ENCODE measurements at regions not wholly inside any gene's neighbourhood (a gene's known extent, or its start where the extent isn't known, plus 50 kb on each side); places are given as distances from the start of the nearest gene placed in this dataset.

- TF ChIP-seq ZFP91 (CRISPR knock-in tag; IDR thresholded peaks at IDR 0.05) (no peak), ZNF584 (CRISPR knock-in tag; IDR thresholded peaks at IDR 0.05; ENCODE audit: low read depth) (no peak), MXI1 (IDR thresholded peaks at IDR 0.05; ENCODE audit: low read depth, low read length) (no peak), GTF2A2 (tag; IDR thresholded peaks at IDR 0.05) (no peak), ZNF766 (CRISPR knock-in tag; conservative IDR thresholded peaks at IDR 0.05) (no peak), GABPB1 (CRISPR knock-in tag; IDR thresholded peaks at IDR 0.05) (no peak), ZNF695 (CRISPR knock-in tag; IDR thresholded peaks at IDR 0.05) (no peak), PML (IDR thresholded peaks at IDR 0.05; ENCODE audit: low read length) (no peak)
Measured at GRCh38 chr3:157930000-157930780, 176.0 kb downstream of the SHOX2 start (continued).

- CTCF ChIA-PET (ENCODE audit: low intra/inter-chr PET ratio) = no interaction called here
- in situ Hi-C loops (cut with MboI) = no loop called here
Measured at GRCh38 chr3:157926822-157927221, 179.4 kb downstream of the SHOX2 start.

More at GRCh38 chr3:157926822-157927221, 179.4 kb downstream of the SHOX2 start:
- H3K79me2 ChIP-seq (ENCODE audit: control insufficient read depth, insufficient read depth, low read length) = no peaks in the 10 kb centered on the region
- no peak for FAIRE-seq
- no TSS peak for BruUV-seq (replicated peaks)
- 5% methylated on average over 8 of the region's 8 CpGs for WGBS (ENCODE audit: insufficient coverage, low coverage, missing lambda C conversion rate)
- H3K27ac ChIP-seq (ENCODE audit: extremely low read depth, low read depth, low read length) = no peak overlapping the region
- peak overlapping the region; percentile 19; the same call in 1 of the 2 replicates for H2AFZ ChIP-seq (ENCODE audit: low read depth, low read length)
- DNase-seq (ENCODE audit: extremely low read depth in 1 of 4, low spot score in 3 of 4) = no peak
- no peak for TF ChIP-seq ZNF311 (CRISPR knock-in tag; IDR thresholded peaks at IDR 0.05)
- no peak for TF ChIP-seq NR2C2 (CRISPR knock-in tag; IDR thresholded peaks at IDR 0.05)
- no peak for TF ChIP-seq NR2C2 (tag; IDR thresholded peaks at IDR 0.05)
- no peak for TF ChIP-seq CBX5 (IDR thresholded peaks at IDR 0.05; ENCODE audit: borderline replicate concordance, low read depth)
- POLR2A ChIA-PET = interaction anchor here (0.7 kb wide), 1 partner anchor 430 kb away, joined by 3 read pairs; no protein-coding TSS in a partner anchor
- intact Hi-C loops (cut with micrococcal nuclease) = no loop called here
- H3K4me1 ChIP-seq (replicated peaks in 1 of 2; ENCODE audit: control insufficient read depth in 2 of 2, insufficient read depth in 2 of 2, low read length in 2 of 2) = no peaks in the 10 kb centered on the region
- H3K4me3 ChIP-seq = no peak overlapping the region
- no peaks in the 10 kb centered on the region for H4K20me1 ChIP-seq (replicated peaks; ENCODE audit: control insufficient read depth, insufficient read depth, low read length)
- no peak overlapping the region for H3K9ac ChIP-seq (ENCODE audit: insufficient read depth in 1 of 2, low read depth in 2 of 2, low read length in 2 of 2)
- H3K4me2 ChIP-seq (ENCODE audit: insufficient read depth, low read length) = no peak overlapping the region
- no peaks in the 10 kb centered on the region for H3K36me3 ChIP-seq (ENCODE audit: control insufficient read depth, insufficient read depth, low read length)
- no peak for ATAC-seq
- H3K9me3 ChIP-seq (replicated peaks; ENCODE audit: control insufficient read depth, insufficient read depth, low read depth, low read length) = no peaks in the 10 kb centered on the region
- no peaks in the 10 kb centered on the region for H3K9me1 ChIP-seq (ENCODE audit: control insufficient read depth, insufficient read depth, low read length)
- H3K27me3 ChIP-seq (ENCODE audit: control insufficient read depth in 2 of 2, insufficient read depth in 2 of 2, low read length in 2 of 2) = peaks cover 0 to 1% of the 10 kb centered on the region in 2 experiments; a peak in 1 of 5 replicates
